BJ (cell line): ENCODE measurements at regions not wholly inside any gene's neighbourhood (a gene's known extent, or its start where the extent isn't known, plus 50 kb on each side); places are given as distances from the start of the nearest gene placed in this dataset.

Experiments
- CTCF ChIA-PET: fragments of 350-600 bp; formaldehyde crosslinking; extraction: SDS; loops from one replicate; lab custom pipeline; 2021; ENCODE audit warnings: antibody characterized with exemption, inconsistent platforms; lab: Yijun Ruan, JAX
- POLR2A ChIA-PET: fragments of 300-600 bp; sonication (Branson Sonifier 250); formaldehyde crosslinking; extraction: SDS; loops from one replicate; lab custom pipeline; 2021; ENCODE audit warnings: antibody characterized with exemption; lab: Charles Lee
- DNase-seq: peaks from one replicate; pipeline ENCODE4 v3.0.0-alpha.2; 2011; ENCODE audit warnings: low read depth
- H3K27me3 ChIP-seq: 2 replicates; pipeline ENCODE4 v1.6.0; 2011; ENCODE audit warnings: low read length; ENCODE audit not compliant: control insufficient read depth, insufficient read depth
- H3K36me3 ChIP-seq: 2 replicates; pipeline ENCODE4 v1.5.1; 2011; ENCODE audit warnings: low read length; ENCODE audit not compliant: control insufficient read depth, insufficient read depth
- H3K4me3 ChIP-seq: 2 replicates; pipeline ENCODE4 v1.5.1; 2011; ENCODE audit warnings: low read depth, mild to moderate bottlenecking, control low read depth, low read length
- TF ChIP-seq, protein P1 (sequence below): IDR thresholded peaks from 2 replicates; pipeline ENCODE4 v1.5.1; 2011; ENCODE audit warnings: low read depth, mild to moderate bottlenecking, control low read depth, inconsistent platforms, low read length, moderate library complexity; ENCODE audit not compliant: insufficient read depth

- no peak for DNase-seq
Measured at GRCh38 chr9:26439061-26439624, 453.5 kb downstream of the CAAP1 start.

GRCh38 chr9:26437056-26437711, 455.4 kb downstream of the CAAP1 start:
- no peak overlapping the region for H3K4me3 ChIP-seq
- TF ChIP-seq, protein P1, sequence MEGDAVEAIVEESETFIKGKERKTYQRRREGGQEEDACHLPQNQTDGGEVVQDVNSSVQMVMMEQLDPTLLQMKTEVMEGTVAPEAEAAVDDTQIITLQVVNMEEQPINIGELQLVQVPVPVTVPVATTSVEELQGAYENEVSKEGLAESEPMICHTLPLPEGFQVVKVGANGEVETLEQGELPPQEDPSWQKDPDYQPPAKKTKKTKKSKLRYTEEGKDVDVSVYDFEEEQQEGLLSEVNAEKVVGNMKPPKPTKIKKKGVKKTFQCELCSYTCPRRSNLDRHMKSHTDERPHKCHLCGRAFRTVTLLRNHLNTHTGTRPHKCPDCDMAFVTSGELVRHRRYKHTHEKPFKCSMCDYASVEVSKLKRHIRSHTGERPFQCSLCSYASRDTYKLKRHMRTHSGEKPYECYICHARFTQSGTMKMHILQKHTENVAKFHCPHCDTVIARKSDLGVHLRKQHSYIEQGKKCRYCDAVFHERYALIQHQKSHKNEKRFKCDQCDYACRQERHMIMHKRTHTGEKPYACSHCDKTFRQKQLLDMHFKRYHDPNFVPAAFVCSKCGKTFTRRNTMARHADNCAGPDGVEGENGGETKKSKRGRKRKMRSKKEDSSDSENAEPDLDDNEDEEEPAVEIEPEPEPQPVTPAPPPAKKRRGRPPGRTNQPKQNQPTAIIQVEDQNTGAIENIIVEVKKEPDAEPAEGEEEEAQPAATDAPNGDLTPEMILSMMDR: no peak
- no peak for DNase-seq
- POLR2A ChIA-PET: no interaction called here
- no peaks in the 10 kb centered on the region for H3K27me3 ChIP-seq
- no peaks in the 10 kb centered on the region for H3K36me3 ChIP-seq
- CTCF ChIA-PET: no interaction called here

More at GRCh38 chr9:26439061-26439624, 453.5 kb downstream of the CAAP1 start:
- ChIA-PET POLR2A (no interaction called here), CTCF (no interaction called here)
- no peaks in the 10 kb centered on the region for H3K36me3 ChIP-seq
- no peak overlapping the region for H3K4me3 ChIP-seq
- TF ChIP-seq, protein P1: no peak
- no peaks in the 10 kb centered on the region for H3K27me3 ChIP-seq

DNA sequence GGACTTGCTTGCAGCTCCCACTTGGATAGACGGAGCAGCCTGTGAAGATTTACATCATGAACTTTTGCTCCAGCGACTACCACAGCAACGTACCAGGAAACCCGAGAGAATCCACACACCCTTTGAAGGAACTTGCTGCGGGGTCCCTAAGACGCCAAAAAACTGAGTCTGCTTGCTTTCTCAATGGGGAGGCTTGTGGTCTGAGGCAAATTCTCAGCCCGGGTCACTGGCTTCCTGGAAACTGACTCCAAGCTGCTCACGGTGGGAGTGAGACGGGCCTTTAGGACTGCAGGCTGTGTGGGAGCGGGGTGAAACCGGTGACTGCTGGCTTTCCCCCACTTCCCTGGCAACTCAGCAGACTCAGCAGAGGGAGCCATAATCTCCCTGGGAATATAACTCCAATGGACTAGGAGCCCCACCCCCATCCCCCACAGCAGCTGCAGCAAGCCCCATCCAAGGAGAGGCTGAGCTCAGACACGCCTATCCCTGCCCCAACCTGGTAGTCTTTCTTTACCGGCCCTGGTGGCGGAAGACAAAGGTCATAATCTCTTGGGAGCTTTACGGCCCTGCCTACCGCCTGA, 466.0 kb downstream of the CAAP1 start:
- no peaks in the 10 kb centered on the region for H3K27me3 ChIP-seq
- CTCF ChIA-PET: interaction anchor here (0.6 kb wide), 1 partner anchor 1905 kb away, joined by 3 read pairs; no protein-coding TSS in a partner anchor
- POLR2A ChIA-PET: no interaction called here
- no peak overlapping the region for H3K4me3 ChIP-seq
- H3K36me3 ChIP-seq: no peaks in the 10 kb centered on the region
- TF ChIP-seq, protein P1: no peak
- DNase-seq: no peak

- ChIA-PET POLR2A (no interaction called here), CTCF (no interaction called here)
- no peak for DNase-seq
Measured at GRCh38 chr9:26418480-26418879, 474.1 kb downstream of the CAAP1 start.

DNA sequence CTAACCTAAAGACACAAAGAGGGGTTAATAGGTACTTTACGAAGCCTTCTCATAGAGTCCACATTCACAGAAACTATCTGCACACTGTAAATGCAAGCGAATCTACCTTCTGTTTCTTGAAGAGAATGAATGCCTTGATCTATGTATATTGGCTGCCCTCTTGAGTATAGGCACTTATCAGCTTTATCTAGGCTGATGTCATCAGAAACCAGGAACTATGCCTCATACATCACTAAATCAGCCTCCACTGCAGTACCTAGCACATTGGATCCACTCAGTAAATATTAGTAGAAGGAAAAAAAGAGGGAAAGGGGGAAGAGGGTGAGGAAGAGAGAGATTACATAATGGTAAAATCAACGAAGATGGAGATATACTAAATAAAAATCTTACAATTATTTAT, 477.1 kb downstream of the CAAP1 start:
- no peak for DNase-seq
- H3K4me3 ChIP-seq: no peak overlapping the region
- POLR2A ChIA-PET: no interaction called here

More at GRCh38 chr9:26418480-26418879, 474.1 kb downstream of the CAAP1 start:
- Histone ChIP-seq H3K27me3 (no peaks in the 10 kb centered on the region), H3K4me3 (no peak overlapping the region), H3K36me3 (no peaks in the 10 kb centered on the region)
- TF ChIP-seq, protein P1: no peak

More for the DNA sequence above, 477.1 kb downstream of the CAAP1 start:
- TF ChIP-seq, protein P1: no peak
- no peaks in the 10 kb centered on the region for H3K36me3 ChIP-seq
- H3K27me3 ChIP-seq: no peaks in the 10 kb centered on the region
- CTCF ChIA-PET: no interaction called here
